GM06990 (cell line): ENCODE measurements at regions not wholly inside any gene's neighbourhood (a gene's known extent, or its start where the extent isn't known, plus 50 kb on each side); places are given as distances from the start of the nearest gene placed in this dataset.

ENCODE experiments used
- DNase-seq: peaks from one replicate; pipeline ENCODE4 v3.0.0-alpha.2; 2011; ENCODE audit not compliant: insufficient read length; ENCODE audit errors: extremely low read depth
- H3K27me3 ChIP-seq: replicated peaks from 2 replicates; pipeline ENCODE4 v1.6.0; 2011; ENCODE audit warnings: low read length; ENCODE audit not compliant: control insufficient read depth, insufficient read depth
- H3K36me3 ChIP-seq: 2 replicates; pipeline ENCODE4 v1.5.1; 2011; ENCODE audit warnings: low read length; ENCODE audit not compliant: control insufficient read depth, insufficient read depth
- H3K4me3 ChIP-seq: replicated peaks from 2 replicates; pipeline ENCODE4 v1.5.1; 2011; ENCODE audit warnings: low read depth, mild to moderate bottlenecking, control low read depth, low read length
- TF ChIP-seq, protein P1 (sequence below): IDR thresholded peaks from 2 replicates; pipeline ENCODE4 v1.5.1; 2011; ENCODE audit warnings: low read length, control low read depth, mild to moderate bottlenecking, inconsistent platforms; ENCODE audit not compliant: insufficient read depth, poor library complexity, severe bottlenecking

DNA sequence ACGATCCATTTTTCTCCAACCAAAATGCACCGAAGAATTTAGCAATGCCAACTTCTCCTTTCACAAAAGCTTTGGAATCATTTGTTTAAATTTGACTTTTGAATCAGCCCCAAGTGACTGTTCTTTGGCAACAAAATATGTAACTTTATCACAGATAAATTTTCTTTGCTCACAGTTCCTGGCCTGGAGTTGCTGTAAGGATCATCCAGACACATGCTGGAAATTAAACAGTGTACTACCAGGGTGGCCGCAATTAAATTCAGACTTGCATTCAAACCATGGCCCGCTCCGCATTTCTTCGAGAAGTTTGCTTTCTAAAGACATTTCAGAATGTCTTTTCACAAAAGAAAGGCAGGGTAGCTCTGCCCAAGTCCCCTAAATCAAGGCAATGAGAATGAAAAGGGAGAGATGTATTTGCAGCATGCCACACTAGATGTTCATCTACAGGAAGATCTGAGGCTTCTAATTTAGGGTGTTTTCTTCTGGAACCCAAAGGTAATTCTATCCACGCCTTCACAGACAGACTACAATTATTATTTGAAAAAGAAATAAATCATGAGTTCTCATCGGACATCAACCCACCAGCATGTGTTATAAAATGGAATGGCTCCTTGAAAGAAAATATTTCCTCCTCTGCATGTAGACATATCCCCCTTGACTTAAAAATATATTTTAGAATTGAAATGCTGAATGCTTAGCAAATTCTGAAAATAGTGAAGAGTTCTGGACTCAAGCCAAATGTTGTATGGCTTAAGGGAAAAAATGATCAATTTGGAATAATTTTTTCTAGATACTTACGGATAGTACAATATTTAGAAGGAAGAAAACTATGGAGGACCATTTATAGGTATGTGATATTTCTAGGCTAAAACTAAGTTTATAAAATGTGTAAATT is 189.7 kb upstream of the BLID start:
- TF ChIP-seq, protein P1, sequence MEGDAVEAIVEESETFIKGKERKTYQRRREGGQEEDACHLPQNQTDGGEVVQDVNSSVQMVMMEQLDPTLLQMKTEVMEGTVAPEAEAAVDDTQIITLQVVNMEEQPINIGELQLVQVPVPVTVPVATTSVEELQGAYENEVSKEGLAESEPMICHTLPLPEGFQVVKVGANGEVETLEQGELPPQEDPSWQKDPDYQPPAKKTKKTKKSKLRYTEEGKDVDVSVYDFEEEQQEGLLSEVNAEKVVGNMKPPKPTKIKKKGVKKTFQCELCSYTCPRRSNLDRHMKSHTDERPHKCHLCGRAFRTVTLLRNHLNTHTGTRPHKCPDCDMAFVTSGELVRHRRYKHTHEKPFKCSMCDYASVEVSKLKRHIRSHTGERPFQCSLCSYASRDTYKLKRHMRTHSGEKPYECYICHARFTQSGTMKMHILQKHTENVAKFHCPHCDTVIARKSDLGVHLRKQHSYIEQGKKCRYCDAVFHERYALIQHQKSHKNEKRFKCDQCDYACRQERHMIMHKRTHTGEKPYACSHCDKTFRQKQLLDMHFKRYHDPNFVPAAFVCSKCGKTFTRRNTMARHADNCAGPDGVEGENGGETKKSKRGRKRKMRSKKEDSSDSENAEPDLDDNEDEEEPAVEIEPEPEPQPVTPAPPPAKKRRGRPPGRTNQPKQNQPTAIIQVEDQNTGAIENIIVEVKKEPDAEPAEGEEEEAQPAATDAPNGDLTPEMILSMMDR: no peak
- Histone ChIP-seq H3K36me3 (no peaks in the 10 kb centered on the region), H3K4me3 (no peak overlapping the region), H3K27me3 (no peaks in the 10 kb centered on the region)
- DNase-seq: no peak

DNA sequence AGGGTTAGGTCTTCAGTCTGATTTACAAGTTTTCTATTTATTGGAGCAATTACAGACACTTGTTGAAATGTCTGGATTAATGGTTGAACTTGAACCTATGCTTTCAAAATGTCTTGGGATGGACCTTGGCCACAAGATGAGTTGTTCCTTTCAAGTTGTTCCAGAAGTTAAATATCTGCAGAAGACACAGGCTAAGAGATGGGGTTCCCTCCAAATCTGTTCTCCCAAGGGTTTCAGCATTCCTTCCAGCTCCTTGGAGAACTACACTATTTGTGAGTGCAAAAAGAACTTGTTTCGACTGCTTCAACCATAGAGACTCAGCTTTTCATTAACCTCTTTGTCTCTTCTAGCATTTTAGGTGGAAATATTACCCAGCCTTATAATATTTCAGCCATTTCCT is 189.0 kb upstream of the BLID start:
- no peak for DNase-seq
- no peaks in the 10 kb centered on the region for H3K36me3 ChIP-seq
- no peaks in the 10 kb centered on the region for H3K27me3 ChIP-seq
- no peak overlapping the region for H3K4me3 ChIP-seq
- TF ChIP-seq, protein P1: no peak

DNA sequence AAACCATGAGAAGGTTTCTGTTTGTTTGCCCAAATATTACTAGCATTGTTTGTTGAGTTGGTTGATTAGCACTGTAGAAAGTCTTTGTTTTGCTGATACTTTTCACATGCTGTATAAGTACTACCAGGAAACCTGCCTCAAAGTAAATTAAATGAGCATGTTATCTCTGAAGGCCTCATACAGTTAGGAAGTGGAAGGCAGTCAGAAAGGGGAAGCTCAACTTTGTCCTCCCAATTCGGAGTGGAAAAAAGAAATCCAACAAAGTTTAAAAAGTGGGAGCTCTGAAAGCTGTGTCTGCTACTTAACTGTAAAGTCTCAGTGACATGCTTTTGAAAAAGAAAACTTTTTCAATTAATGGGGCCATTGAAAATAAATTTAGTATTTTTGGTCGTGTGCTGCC is 188.3 kb upstream of the BLID start:
- no peak for DNase-seq
- Histone ChIP-seq H3K36me3 (no peaks in the 10 kb centered on the region), H3K4me3 (no peak overlapping the region), H3K27me3 (no peaks in the 10 kb centered on the region)
- TF ChIP-seq, protein P1: no peak

DNA sequence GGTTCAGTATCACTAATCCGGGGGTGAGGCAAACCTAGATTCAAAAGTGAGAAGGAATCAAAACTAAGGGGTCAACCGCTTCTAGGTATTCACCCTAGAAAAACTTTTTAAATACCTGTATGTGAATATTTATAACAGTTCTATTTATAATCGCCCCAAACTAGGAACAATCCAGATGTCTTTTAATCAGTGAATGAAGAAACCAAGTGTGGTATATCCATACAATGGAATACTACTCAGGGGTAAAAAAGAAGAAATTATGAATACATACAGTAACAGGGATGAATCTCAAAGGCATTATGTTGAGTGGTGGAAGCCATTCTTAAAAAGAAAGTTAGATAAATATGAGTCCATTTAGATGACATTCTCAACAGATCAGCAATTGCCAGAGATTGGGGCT is 178.0 kb upstream of the BLID start:
- Histone ChIP-seq H3K27me3 (no peaks in the 10 kb centered on the region), H3K36me3 (no peaks in the 10 kb centered on the region), H3K4me3 (no peak overlapping the region)
- no peak for DNase-seq
- TF ChIP-seq, protein P1: no peak

DNA sequence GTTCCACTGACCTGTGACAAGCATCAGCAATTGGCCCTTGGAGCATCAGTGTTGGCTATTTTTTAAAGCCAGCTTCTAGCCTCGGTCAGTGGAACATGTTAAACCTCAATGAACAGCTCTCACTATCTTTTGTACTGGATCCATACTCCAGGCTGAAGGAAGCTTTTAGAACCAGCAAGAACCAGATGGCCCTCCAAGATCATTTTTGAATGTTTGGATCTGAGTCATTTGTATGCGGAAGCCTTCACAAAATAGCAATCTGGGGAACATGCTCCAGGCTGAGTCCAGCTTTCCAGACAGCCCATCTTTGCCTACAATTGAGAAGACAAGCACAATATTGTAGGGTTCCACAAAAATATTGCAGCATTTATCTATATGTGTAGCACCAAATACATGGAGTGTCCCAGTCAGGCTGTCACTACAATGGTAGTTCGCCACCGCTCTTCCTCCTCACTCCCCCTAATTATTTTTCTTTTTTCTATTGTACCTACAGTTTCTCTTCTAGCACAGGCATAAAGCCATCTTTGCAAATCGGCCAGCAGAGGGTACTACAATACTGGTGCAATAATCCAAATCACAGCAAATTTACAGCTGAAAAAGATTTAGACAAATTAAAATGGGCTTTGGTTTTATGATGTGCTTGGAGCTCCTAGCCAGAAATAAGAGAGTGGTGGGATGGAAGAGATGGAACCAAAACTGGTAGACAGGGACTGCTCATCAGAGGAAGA is 177.4 kb upstream of the BLID start:
- no peaks in the 10 kb centered on the region for H3K27me3 ChIP-seq
- no peak for DNase-seq
- H3K36me3 ChIP-seq: no peaks in the 10 kb centered on the region
- H3K4me3 ChIP-seq: no peak overlapping the region
- TF ChIP-seq, protein P1: no peak
